NCI-H2196 (cell line): ENCODE measurements at regions not wholly inside any gene's neighbourhood (a gene's known extent, or its start where the extent isn't known, plus 50 kb on each side); places are given as distances from the start of the nearest gene placed in this dataset.

Experiments used
- DNase-seq: peaks from one replicate; lab custom pipeline; 2025; ENCODE audit not compliant: unreplicated experiment; lab: John Stamatoyannopoulos, UW

GRCh38 chr2:39534095-39534711 lies 97.1 kb upstream of the MAP4K3 start:
- no peak for DNase-seq

- no peak for DNase-seq
Observed at GRCh38 chr2:39535636-39536185, 98.6 kb upstream of the MAP4K3 start.

DNA sequence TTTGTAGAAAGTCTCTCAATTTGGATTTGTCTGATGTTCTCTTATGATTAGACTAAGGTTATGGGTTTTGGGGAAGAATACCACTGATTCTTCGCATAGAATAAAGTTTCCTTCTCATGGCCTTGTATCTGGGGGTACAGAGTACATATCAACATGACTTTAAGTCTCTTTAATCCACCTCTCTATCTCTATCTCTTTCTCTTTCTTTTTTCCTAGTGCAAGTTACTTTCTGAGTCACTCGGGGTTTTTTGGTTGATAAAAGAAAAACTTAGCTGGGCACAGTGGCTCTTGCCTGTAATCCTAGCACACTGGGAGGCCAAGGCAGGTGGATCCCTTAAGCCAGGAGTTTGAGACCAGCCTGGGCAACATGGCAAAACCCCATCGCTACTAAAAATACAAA lies 100.1 kb upstream of the MAP4K3 start:
- DNase-seq: no peak

GRCh38 chr2:39538718-39539117 lies 101.6 kb upstream of the MAP4K3 start:
- no peak for DNase-seq

- DNase-seq: no peak
Observed at GRCh38 chr2:39540414-39540813, 103.3 kb upstream of the MAP4K3 start.

GRCh38 chr2:39541011-39541930 lies 104.2 kb upstream of the MAP4K3 start:
- no peak for DNase-seq

DNA sequence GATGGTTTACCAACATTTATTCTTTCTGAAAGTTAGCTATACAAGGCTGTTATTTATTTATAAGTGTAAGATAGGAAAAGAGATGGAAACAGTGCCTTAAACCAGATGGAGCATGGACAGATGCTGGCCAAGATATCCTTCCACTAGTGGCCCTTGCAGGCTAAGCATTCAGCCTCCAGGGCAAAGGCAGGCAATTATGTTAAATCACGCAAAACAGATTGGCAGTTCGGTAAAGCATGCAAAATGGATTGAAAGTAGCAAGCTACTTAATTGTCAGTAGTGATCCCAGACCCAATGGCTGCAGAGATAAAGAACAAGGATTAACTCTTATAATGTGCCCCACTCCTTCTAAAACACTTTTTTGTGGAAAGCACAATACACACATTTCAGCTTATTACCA lies 105.4 kb upstream of the MAP4K3 start:
- no peak for DNase-seq

- no peak for DNase-seq
Observed at GRCh38 chr2:39545957-39546356, 108.9 kb upstream of the MAP4K3 start.

DNA sequence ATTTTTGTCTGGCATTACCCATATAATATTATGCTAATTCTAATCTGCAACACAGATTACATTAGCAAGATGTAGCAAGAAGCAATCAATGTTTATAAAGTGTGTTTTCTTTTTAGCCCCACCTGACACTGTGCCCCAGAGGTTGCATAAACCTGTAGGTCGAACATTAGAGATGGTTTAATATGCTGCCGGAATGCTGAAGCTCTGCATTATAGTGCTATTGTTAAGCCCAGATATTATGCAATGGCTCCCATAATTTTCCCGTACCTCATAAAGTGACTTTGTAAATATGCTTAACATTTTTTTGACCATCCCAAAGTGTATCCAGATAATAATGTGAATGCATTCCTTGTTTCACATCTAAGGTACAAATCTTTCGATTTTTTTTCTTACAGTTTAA lies 109.3 kb upstream of the MAP4K3 start:
- no peak for DNase-seq

DNA sequence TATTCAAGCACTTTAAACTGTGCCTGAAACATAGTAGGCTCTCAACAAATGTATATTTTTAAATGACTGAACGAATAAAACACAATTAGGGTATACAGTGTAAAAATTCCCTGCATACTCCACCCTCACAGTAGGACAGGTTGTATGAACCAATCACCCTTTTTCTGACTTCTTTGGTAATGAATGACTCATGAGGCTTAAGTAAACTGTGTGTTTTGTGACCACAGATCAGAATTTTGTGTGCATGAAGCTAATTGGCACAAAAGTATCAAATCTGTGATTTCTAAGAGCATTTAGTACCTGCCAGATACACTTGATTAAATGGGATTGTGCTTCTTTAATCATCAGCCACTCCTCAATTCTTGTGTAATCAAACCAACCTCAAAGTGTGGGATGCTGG lies 109.9 kb upstream of the MAP4K3 start:
- no peak for DNase-seq

GRCh38 chr2:39547811-39548719 lies 111.0 kb upstream of the MAP4K3 start:
- DNase-seq: no peak

GRCh38 chr2:39549000-39549399 lies 111.9 kb upstream of the MAP4K3 start:
- no peak for DNase-seq

DNA sequence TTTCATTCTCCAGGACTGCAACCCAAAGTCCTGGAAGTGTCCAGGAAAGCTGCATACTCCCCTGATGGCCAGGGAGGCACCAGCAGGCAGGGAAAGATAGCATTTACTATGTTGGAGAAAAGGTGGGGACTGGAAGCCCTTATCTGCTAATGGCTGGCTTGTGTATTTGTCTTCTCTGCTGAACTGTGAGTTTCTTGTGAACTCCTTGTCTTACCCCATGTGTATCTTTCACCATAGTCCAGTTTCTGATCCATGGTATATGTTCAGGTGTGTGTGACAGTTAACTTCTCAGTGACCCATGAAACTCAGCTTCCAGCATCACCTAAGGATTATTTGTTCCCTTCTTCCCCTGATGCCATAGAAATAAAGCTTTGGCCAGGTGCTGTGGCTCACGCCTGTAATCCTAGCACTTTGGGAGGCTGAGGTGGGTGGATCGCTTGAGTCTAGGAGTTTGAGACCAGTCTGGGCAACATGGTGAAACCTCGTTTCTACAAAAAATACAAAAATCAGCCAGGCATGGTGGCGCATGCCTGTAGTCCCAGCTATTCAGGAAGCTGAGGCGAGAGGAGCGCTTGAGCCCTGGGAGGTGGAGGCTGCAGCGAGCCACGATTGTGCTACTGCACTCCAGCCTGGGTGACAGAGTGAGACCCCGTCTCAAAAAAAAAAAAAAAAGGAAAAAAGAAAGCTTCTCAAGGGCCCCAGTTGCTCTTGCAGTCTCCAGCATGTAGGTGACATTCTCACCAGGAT lies 112.8 kb upstream of the MAP4K3 start:
- DNase-seq: no peak

GRCh38 chr2:39550701-39551285 lies 113.7 kb upstream of the MAP4K3 start:
- no peak for DNase-seq

DNA sequence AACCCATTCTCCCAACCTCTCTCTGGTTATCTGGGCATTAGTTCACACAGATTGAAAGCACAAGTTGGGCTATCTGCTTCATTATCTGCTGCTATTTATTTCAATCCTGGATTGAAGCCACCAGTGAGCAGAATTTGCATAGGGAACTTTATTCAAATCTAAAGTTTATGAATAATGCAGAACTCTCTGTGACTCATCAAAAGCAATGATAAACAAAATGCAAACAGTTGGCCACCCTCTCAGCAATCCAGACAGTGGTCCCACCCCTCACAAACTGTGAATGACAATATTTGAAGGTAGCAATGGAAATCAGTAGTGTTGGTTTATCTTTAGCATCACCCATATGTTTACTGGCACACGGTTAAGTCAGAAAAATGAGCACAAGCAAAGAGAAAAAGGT lies 106.8 kb upstream of the TMEM178A start:
- DNase-seq: no peak

DNA sequence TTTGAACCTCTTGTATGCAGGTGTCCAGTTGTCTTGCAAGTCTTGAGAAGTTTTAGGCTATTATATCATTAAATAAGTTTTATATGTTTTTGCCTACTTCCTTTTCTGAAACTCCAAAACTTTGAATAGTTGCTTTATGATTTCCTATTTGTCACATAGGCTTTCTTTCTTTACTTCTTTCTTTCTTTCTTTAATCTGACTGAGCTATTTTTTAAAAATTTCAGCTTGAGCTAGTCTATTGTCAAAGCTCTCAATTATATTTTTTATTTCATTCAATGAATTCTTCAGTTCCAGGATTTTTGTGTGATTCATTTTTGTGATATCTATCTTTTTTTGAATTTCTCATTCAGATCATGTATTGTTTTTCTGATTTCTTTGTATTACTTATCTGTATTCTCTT lies 102.1 kb upstream of the TMEM178A start:
- DNase-seq: no peak

DNA sequence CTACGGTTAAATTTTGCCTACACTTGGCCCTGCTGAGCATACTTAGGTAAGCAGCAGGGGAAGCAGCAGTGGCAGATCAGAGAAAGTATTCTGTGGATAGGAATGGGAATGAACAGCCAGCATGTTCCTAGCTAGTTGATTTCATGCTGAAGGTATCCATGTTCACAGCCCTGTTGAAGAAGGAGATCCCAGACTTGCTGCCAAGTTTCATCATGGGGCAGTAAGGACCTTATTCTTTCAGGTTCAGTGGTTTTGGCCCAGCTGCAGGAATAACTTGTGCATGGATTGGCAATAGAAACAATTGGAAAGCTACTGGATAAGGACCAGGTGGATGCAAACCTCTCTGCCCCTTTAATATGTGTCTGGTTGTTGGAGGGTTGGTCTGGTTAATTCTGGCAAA lies 98.2 kb upstream of the TMEM178A start:
- DNase-seq: no peak

DNA sequence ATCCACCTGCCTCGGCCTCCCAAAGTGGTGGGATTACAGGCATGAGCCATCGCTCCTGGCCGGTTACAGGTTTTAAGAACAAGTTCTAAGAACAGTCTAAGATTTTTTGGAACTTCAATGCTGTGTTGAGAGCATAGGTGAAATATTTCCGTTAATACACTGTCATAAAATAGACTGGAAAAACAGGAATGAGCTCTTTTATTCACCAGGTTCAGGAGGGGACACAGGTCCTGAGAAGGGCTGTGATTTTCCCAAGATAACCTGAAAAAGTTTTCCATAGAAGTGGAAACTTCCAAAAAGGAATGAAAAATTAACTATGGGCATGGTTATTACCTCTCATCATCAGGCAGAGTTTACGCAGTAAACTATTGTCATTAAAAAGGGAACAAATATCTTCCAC lies 97.6 kb upstream of the TMEM178A start:
- no peak for DNase-seq

- DNase-seq: no peak
Observed at GRCh38 chr2:39568561-39569006, 97.1 kb upstream of the TMEM178A start.

DNA sequence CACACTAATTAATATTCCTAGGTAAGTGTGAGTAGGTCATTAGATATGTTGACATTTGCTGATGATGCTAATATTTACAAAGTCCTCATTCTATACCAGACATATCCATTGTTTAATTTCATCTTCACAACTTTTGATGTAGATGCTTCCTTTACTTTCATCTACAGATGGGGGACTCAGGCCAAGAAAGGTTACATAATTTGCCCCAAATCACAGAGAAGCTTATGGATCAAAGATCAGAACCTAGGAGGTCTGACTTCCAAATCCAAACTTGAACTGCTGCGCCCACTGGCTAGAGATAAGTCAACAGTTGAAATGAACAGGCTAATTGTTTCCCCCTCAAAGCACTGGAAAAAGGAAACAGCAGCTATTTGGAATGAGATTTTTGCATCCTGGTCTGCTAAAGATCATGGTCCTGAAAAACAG lies 95.6 kb upstream of the TMEM178A start:
- DNase-seq: no peak
